ENCODE measurements at regions not wholly inside any gene's neighbourhood (a gene's known extent, or its start where the extent isn't known, plus 50 kb on each side); places are given as distances from the start of the nearest gene placed in this dataset.

DNA sequence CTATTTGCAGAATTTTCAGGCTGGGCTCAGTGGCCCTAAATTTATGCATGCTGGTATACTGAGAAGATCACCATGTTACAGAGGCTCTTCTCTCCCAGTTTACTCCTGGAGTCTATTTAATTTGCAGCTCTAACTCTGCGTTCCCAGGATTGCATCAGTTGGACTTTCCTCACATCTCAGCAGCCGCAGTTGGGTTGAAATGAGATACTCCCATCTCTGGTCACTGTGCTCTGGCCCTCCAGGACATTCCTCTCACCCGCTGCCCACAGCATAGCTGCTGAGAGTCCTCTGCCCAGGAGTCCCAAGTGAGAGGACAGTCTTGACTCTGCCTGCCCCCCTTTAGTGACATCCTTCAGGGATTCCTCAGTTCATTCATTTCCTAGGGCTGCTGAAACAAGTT is 150.9 kb downstream of the LACC1 start:
- TF ChIP-seq GATA2 (IDR thresholded peaks at IDR 0.05; ENCODE audit: low read depth, low read length) (no peak), GATA3 (IDR thresholded peaks at IDR 0.05; ENCODE audit: low read depth, low read length) (no peak)
